Neural progenitor cell (in vitro differentiated cells): ENCODE measurements at regions not wholly inside any gene's neighbourhood (a gene's known extent, or its start where the extent isn't known, plus 50 kb on each side); places are given as distances from the start of the nearest gene placed in this dataset.

Experiments
- DNase-seq: peaks from one replicate; pipeline ENCODE4 v3.0.0-alpha.2; 2016; ENCODE audit warnings: low spot score
- H2AFZ ChIP-seq: fragments of 200-600 bp; sonication (generic); replicated peaks from 2 replicates; pipeline ENCODE4 v1.6.1; 2016; ENCODE audit warnings: antibody characterized with exemption
- H3F3A ChIP-seq: fragments of 200-600 bp; sonication (generic); 2 replicates; pipeline ENCODE4 v1.6.1; 2016; ENCODE audit warnings: antibody characterized with exemption, low read depth
- H3K27ac ChIP-seq: fragments of 200-600 bp; sonication (generic); 2 replicates; pipeline ENCODE4 v1.5.1; 2016; ENCODE audit warnings: mild to moderate bottlenecking
- H3K27me3 ChIP-seq: fragments of 200-600 bp; sonication (generic); 2 replicates; pipeline ENCODE4 v1.6.1; 2016; ENCODE audit warnings: mild to moderate bottlenecking, moderate library complexity
- H3K36me3 ChIP-seq: fragments of 200-600 bp; sonication (generic); 2 replicates; pipeline ENCODE4 v1.5.1; 2016
- H3K4me1 ChIP-seq: fragments of 200-600 bp; sonication (generic); 2 replicates; pipeline ENCODE4 v1.6.1; 2016; ENCODE audit warnings: mixed run types
- H3K4me2 ChIP-seq: fragments of 200-600 bp; sonication (generic); 2 replicates; pipeline ENCODE4 v1.6.1; 2016
- H3K4me3 ChIP-seq: fragments of 200-600 bp; sonication (generic); 2 replicates; pipeline ENCODE4 v1.5.1; 2016
- H3K79me2 ChIP-seq: fragments of 200-600 bp; sonication (generic); 2 replicates; pipeline ENCODE4 v1.6.1; 2016; ENCODE audit warnings: low read depth
- H3K9ac ChIP-seq: fragments of 200-600 bp; sonication (generic); 2 replicates; pipeline ENCODE4 v1.6.1; 2016
- H3K9me3 ChIP-seq: fragments of 200-600 bp; sonication (generic); 2 replicates; pipeline ENCODE4 v1.5.1; 2016; ENCODE audit warnings: low read depth
- H4K20me1 ChIP-seq: fragments of 200-600 bp; sonication (generic); 2 replicates; pipeline ENCODE4 v1.6.1; 2016; ENCODE audit warnings: low read depth
- H3K27ac Mint-ChIP-seq: 3 replicates; pipeline ENCODE4 v1.8.0; 2021; ENCODE audit warnings: mixed read lengths
- H3K27me3 Mint-ChIP-seq: 2 replicates; pipeline ENCODE4 v1.8.0; 2022; ENCODE audit warnings: low read depth, mild to moderate bottlenecking, inconsistent platforms, moderate library complexity, mixed read lengths; ENCODE audit not compliant: insufficient read depth
- H3K36me3 Mint-ChIP-seq: 3 replicates; pipeline ENCODE4 v1.8.0; 2021; ENCODE audit warnings: mixed read lengths
- H3K4me1 Mint-ChIP-seq: 3 replicates; pipeline ENCODE4 v1.8.0; 2021; ENCODE audit warnings: mixed read lengths
- H3K4me3 Mint-ChIP-seq: 3 replicates; pipeline ENCODE4 v1.8.0; 2021; ENCODE audit warnings: mild to moderate bottlenecking, moderate library complexity, mixed read lengths
- H3K9me3 Mint-ChIP-seq: 3 replicates; pipeline ENCODE4 v1.8.0; 2020; ENCODE audit warnings: mixed read lengths
- CTCF ChIP-seq: fragments of 200-600 bp; sonication (generic); IDR thresholded peaks from 2 replicates; pipeline ENCODE4 v1.5.1; 2017; ENCODE audit warnings: antibody characterized with exemption, mild to moderate bottlenecking
- EZH2 ChIP-seq: fragments of 200-600 bp; sonication (generic); IDR thresholded peaks from 2 replicates; pipeline ENCODE4 v1.6.1; 2017; ENCODE audit warnings: antibody characterized with exemption, mild to moderate bottlenecking, moderate library complexity
- EZH2phosphoT487 ChIP-seq: fragments of 200-600 bp; sonication (generic); IDR thresholded peaks from 2 replicates; pipeline ENCODE4 v1.6.1; 2017; ENCODE audit warnings: antibody characterized with exemption

- no peak for TF ChIP-seq CTCF
- TF ChIP-seq EZH2, result no peak
- no peak for TF ChIP-seq EZH2phosphoT487
- Mint-ChIP-seq H3K9me3 (no peaks in the 10 kb centered on the region), H3K4me3 (no peak overlapping the region)
Measured at GRCh38 chr22:48811885-48812284, 1015.8 kb downstream of the BRD1 start.

GRCh38 chr22:48808038-48808960 is 1019.4 kb downstream of the BRD1 start:
- H3K9me3 ChIP-seq, result no peaks in the 10 kb centered on the region
- no peaks in the 10 kb centered on the region for H3K9me3 Mint-ChIP-seq

More at GRCh38 chr22:48811885-48812284, 1015.8 kb downstream of the BRD1 start:
- no peaks in the 10 kb centered on the region for H3K4me1 ChIP-seq
- no peaks in the 10 kb centered on the region for H4K20me1 ChIP-seq
- no peak overlapping the region for H3K9ac ChIP-seq
- no peaks in the 10 kb centered on the region for H3K27me3 Mint-ChIP-seq
- DNase-seq, result no peak
- H2AFZ ChIP-seq, result no peak overlapping the region
- no peaks in the 10 kb centered on the region for H3K9me3 ChIP-seq
- no peaks in the 10 kb centered on the region for H3F3A ChIP-seq
- H3K4me1 Mint-ChIP-seq, result no peaks in the 10 kb centered on the region
- no peak overlapping the region for H3K4me2 ChIP-seq
- no peaks in the 10 kb centered on the region for H3K36me3 ChIP-seq
- no peaks in the 10 kb centered on the region for H3K27me3 ChIP-seq
- no peaks in the 10 kb centered on the region for H3K36me3 Mint-ChIP-seq
- H3K79me2 ChIP-seq, result no peaks in the 10 kb centered on the region
- H3K4me3 ChIP-seq, result no peak overlapping the region
- H3K27ac Mint-ChIP-seq, result no peak overlapping the region
- no peak overlapping the region for H3K27ac ChIP-seq

GRCh38 chr22:48807155-48807554 is 1020.5 kb downstream of the BRD1 start:
- Histone ChIP-seq H3K9me3 (no peaks in the 10 kb centered on the region), H2AFZ (no peak overlapping the region), H3K9ac (no peak overlapping the region), H3K4me1 (no peaks in the 10 kb centered on the region), H3K4me3 (no peak overlapping the region), H3F3A (no peaks in the 10 kb centered on the region), H4K20me1 (no peaks in the 10 kb centered on the region), H3K27me3 (no peaks in the 10 kb centered on the region), H3K4me2 (no peak overlapping the region), H3K79me2 (no peaks in the 10 kb centered on the region), H3K36me3 (no peaks in the 10 kb centered on the region), H3K27ac (no peak overlapping the region)
- Mint-ChIP-seq H3K4me1 (no peaks in the 10 kb centered on the region), H3K4me3 (no peak overlapping the region), H3K27ac (no peak overlapping the region), H3K27me3 (no peaks in the 10 kb centered on the region), H3K9me3 (no peaks in the 10 kb centered on the region), H3K36me3 (no peaks in the 10 kb centered on the region)
- TF ChIP-seq CTCF (no peak), EZH2 (no peak), EZH2phosphoT487 (no peak)
- DNase-seq, result no peak

More at GRCh38 chr22:48808038-48808960, 1019.4 kb downstream of the BRD1 start:
- Mint-ChIP-seq H3K27ac (no peak overlapping the region), H3K4me1 (no peaks in the 10 kb centered on the region), H3K36me3 (no peaks in the 10 kb centered on the region), H3K27me3 (no peaks in the 10 kb centered on the region), H3K4me3 (no peak overlapping the region)
- H3K9ac ChIP-seq, result no peak overlapping the region
- no peaks in the 10 kb centered on the region for H3K36me3 ChIP-seq
- H3K4me2 ChIP-seq, result no peak overlapping the region
- TF ChIP-seq EZH2, result no peak
- no peak for TF ChIP-seq EZH2phosphoT487
- TF ChIP-seq CTCF, result no peak
- H3K4me3 ChIP-seq, result no peak overlapping the region
- no peak overlapping the region for H2AFZ ChIP-seq
- no peak for DNase-seq
- no peaks in the 10 kb centered on the region for H3K4me1 ChIP-seq
- H4K20me1 ChIP-seq, result no peaks in the 10 kb centered on the region
- no peaks in the 10 kb centered on the region for H3K79me2 ChIP-seq
- H3K27me3 ChIP-seq, result no peaks in the 10 kb centered on the region
- no peak overlapping the region for H3K27ac ChIP-seq
- no peaks in the 10 kb centered on the region for H3F3A ChIP-seq
